ENCODE measurements at regions not wholly inside any gene's neighbourhood (a gene's known extent, or its start where the extent isn't known, plus 50 kb on each side); places are given as distances from the start of the nearest gene placed in this dataset.

DNA sequence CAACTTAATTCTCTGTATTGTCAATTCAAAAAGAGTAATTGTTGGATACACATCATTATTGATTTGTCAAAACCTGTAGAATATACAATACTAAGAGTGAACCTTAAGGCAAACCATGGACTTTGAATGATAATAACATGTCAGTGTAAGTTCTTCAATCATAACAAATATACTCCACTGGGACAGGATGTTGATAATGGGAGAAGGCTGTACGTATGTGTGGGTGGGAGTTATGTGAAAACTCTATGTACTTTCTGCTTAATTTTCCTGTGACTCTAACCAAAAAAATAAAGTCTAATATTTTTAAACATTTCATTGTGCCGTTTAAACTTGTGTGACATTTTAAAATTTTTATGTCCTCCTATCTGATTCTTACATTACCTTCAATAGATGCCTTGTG lies 526.7 kb downstream of the SUCLA2 start:
- TF ChIP-seq CTCF (conservative IDR thresholded peaks at IDR 0.05) (no peak), ZFX (IDR thresholded peaks at IDR 0.05) (no peak)

Measured in C4-2B (cell line).